ENCODE measurements at regions not wholly inside any gene's neighbourhood (a gene's known extent, or its start where the extent isn't known, plus 50 kb on each side); places are given as distances from the start of the nearest gene placed in this dataset.

DNA sequence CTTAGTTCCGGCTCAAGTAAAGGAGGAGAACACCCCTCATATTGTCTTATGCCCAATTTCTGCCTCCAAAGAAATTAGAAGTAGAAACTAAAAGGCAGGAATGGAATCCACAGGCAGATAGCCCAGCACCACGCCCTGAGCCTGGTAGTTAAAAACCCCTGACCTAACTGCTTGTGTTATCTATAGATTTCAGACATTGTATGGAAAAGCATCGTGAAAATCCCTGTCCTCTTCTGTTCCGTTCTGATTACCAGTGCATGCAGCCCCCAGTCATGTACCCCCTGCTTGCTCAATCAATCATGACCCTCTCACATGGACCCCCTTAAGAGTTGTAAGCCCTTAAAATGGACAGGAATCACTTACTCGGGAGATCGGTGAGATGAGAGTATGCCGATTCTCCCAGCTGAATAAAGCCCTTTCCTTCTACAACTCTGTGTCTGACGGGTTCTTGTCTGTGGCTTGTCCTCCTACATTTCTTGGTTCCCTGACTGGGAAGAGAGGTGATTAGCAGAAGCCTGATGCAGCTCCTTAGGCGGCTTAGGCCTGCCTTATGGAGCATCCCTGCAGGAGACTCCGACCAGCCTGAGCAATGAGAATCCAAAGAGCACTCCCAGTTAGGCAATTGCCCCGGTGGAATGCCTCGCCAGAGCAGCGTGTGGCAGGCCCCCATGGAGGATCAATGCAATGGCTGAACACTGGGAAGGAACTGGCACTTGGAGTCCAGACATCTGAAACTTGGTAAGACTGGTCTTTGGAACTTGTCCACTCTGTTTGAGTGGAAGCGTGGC, 362.6 kb upstream of the TCF4 start:
- Histone ChIP-seq H3K36me3 (no peaks in the 10 kb centered on the region), H3K9me3 (no peaks in the 10 kb centered on the region), H3K4me3 (no peak overlapping the region), H3K27me3 (no peaks in the 10 kb centered on the region), H3K4me1 (ENCODE audit: insufficient read depth) (no peaks in the 10 kb centered on the region), H3K27ac (no peak overlapping the region)
- DNase-seq, result no peak
- TF ChIP-seq, protein P1, sequence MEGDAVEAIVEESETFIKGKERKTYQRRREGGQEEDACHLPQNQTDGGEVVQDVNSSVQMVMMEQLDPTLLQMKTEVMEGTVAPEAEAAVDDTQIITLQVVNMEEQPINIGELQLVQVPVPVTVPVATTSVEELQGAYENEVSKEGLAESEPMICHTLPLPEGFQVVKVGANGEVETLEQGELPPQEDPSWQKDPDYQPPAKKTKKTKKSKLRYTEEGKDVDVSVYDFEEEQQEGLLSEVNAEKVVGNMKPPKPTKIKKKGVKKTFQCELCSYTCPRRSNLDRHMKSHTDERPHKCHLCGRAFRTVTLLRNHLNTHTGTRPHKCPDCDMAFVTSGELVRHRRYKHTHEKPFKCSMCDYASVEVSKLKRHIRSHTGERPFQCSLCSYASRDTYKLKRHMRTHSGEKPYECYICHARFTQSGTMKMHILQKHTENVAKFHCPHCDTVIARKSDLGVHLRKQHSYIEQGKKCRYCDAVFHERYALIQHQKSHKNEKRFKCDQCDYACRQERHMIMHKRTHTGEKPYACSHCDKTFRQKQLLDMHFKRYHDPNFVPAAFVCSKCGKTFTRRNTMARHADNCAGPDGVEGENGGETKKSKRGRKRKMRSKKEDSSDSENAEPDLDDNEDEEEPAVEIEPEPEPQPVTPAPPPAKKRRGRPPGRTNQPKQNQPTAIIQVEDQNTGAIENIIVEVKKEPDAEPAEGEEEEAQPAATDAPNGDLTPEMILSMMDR (IDR thresholded peaks at IDR 0.05), result no peak
- TF ChIP-seq EP300 (IDR thresholded peaks at IDR 0.05), result no peak
- no peak for TF ChIP-seq POLR2A (IDR thresholded peaks at IDR 0.05)
- intact Hi-C loops (cut with DNase I), result no loop called here
- 91 to 97% (median 94%) methylated on average over 14 of the region's 14 CpGs for WGBS, 3 donors

GRCh38 chr18:55934821-55935220, 346.8 kb upstream of the TCF4 start:
- TF ChIP-seq EP300 (IDR thresholded peaks at IDR 0.05), result no peak
- no peak for TF ChIP-seq POLR2A (IDR thresholded peaks at IDR 0.05)
- TF ChIP-seq, protein P1 (IDR thresholded peaks at IDR 0.05), result no peak
- H3K27ac ChIP-seq, result no peak overlapping the region
- no peak for DNase-seq
- no peaks in the 10 kb centered on the region for H3K9me3 ChIP-seq
- intact Hi-C loops (cut with DNase I), result no loop called here
- no peaks in the 10 kb centered on the region for H3K4me1 ChIP-seq (ENCODE audit: insufficient read depth)
- no peak overlapping the region for H3K4me3 ChIP-seq
- no peaks in the 10 kb centered on the region for H3K27me3 ChIP-seq
- H3K36me3 ChIP-seq, result no peaks in the 10 kb centered on the region

DNA sequence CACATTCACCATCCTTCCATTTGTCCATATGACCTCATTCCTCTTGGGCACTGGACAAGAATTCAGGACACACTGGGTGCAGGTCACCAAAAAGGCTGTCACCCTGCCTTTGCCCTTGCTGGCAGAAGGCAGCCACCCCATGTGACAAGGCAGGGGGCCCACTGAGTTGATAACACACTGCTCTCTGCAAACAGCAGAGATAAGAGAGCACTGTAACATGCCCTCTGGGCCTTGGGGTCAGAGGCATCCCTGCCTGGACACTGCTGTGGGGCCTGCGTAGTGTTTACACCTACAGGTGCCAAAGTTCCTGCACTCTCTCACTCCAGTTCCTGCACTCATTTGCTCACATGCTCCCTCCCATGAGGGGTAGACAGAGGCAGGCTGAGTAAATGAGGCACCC, 344.7 kb upstream of the TCF4 start:
- Histone ChIP-seq H3K27ac (no peak overlapping the region), H3K9me3 (no peaks in the 10 kb centered on the region), H3K4me3 (no peak overlapping the region), H3K36me3 (no peaks in the 10 kb centered on the region), H3K4me1 (ENCODE audit: insufficient read depth) (no peaks in the 10 kb centered on the region), H3K27me3 (no peaks in the 10 kb centered on the region)
- intact Hi-C loops (cut with DNase I), result no loop called here
- WGBS, 3 donors, result 92 to 97% (median 95%) methylated on average over 1 of the region's 1 CpG
- TF ChIP-seq EP300 (IDR thresholded peaks at IDR 0.05) (no peak), POLR2A (IDR thresholded peaks at IDR 0.05) (no peak)
- TF ChIP-seq, protein P1 (IDR thresholded peaks at IDR 0.05), result no peak
- no peak for DNase-seq

DNA sequence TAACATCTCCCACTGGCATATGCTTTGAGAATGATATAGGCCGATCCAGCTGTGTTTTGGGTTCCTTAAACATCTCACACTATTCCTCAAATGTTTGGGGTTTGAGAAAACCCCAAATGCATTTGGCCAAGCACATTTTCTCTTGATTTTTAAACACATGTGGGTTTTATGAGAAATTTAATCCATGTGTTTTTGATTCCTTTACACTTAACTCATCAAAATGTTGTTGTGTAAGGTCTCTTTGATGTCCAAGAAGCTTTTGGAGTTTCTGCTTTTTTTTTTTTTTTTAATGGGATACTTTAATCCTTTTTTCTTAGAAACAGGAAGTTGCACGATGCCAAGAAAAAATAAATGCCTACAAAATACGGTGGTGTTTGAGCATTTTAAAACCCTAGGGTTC, 339.8 kb upstream of the TCF4 start:
- 3 to 17% (median 8%) methylated on average over 3 of the region's 3 CpGs for WGBS, 3 donors
- Histone ChIP-seq H3K27ac (no peak overlapping the region), H3K4me1 (ENCODE audit: insufficient read depth) (no peaks in the 10 kb centered on the region), H3K27me3 (no peaks in the 10 kb centered on the region), H3K4me3 (no peak overlapping the region), H3K36me3 (no peaks in the 10 kb centered on the region), H3K9me3 (no peaks in the 10 kb centered on the region)
- DNase-seq, result no peak
- TF ChIP-seq, protein P1 (IDR thresholded peaks at IDR 0.05), result no peak
- TF ChIP-seq POLR2A (IDR thresholded peaks at IDR 0.05) (no peak), EP300 (IDR thresholded peaks at IDR 0.05) (no peak)
- intact Hi-C loops (cut with DNase I), result no loop called here

Measured in ovary (tissue), 7 donors.